Ectodermal cell (in vitro differentiated cells): ENCODE measurements at regions not wholly inside any gene's neighbourhood (a gene's known extent, or its start where the extent isn't known, plus 50 kb on each side); places are given as distances from the start of the nearest gene placed in this dataset.

Experiments used
- H3K27ac ChIP-seq: 2 replicates; pipeline ENCODE4 v1.7.0; 2013; ENCODE audit warnings: mild to moderate bottlenecking, low read depth, low read length; ENCODE audit not compliant: insufficient read depth, poor library complexity, severe bottlenecking
- H3K27me3 ChIP-seq: 2 replicates; pipeline ENCODE4 v1.7.0; 2013; ENCODE audit warnings: mild to moderate bottlenecking, low read length; ENCODE audit not compliant: insufficient read depth, control insufficient read depth, poor library complexity, severe bottlenecking
- H3K36me3 ChIP-seq: one replicate; pipeline ENCODE4 v1.7.0; 2013; ENCODE audit warnings: low read length; ENCODE audit not compliant: control insufficient read depth, insufficient read depth
- H3K4me1 ChIP-seq: one replicate; pipeline ENCODE4 v1.7.0; 2013; ENCODE audit warnings: low read length; ENCODE audit not compliant: control insufficient read depth, insufficient read depth
- H3K4me3 ChIP-seq: 2 replicates; pipeline ENCODE4 v1.7.0; 2013; ENCODE audit warnings: low read depth, low read length, control low read depth; ENCODE audit not compliant: insufficient read depth
- H3K9me3 ChIP-seq: 2 replicates; pipeline ENCODE4 v1.7.0; 2013; ENCODE audit warnings: mild to moderate bottlenecking, low read length, moderate library complexity; ENCODE audit not compliant: control insufficient read depth
- WGBS, 2 experiments: methylation state at CpG; one replicate each; pipeline ENCODE4 v1.1.7; 2013; ENCODE audit warnings: missing lambda C conversion rate in 2 of 2; 5-methylcytosine and 5-hydroxymethylcytosine counted together

DNA sequence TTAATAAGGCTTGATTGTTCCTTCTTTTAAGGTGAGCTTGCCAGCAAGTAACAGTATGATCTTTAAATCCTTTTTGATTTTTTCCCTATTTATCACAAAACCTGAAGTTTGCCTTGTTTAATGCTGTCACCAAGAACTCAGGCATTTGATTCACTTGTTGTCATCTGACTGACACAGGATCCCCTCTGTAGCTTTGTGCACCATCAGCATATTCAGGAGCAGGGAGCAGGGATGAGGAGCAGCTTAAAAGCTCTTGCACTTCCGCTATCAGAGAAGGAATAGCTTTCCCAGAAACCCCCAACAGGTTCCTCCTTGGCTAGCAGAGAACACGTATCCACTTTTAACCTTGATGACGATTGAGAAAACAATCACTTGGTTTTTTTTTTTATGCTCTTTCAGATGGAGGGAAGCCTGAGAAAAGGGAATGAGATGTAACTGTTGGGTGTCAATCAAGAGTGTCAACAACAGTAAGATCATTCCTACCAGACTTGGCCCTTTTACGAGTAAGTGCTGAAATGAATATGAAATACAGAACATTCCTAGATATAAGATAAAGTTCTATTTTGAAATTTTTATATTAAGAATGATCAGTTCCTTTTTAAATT, 433.1 kb upstream of the CDH18 start:
- H3K36me3 ChIP-seq = no peaks in the 10 kb centered on the region
- 63% methylated on average over 3 of the region's 4 CpGs for WGBS, 2 experiments
- no peaks in the 10 kb centered on the region for H3K9me3 ChIP-seq
- H3K27ac ChIP-seq = no peak overlapping the region
- no peak overlapping the region for H3K4me3 ChIP-seq
- no peaks in the 10 kb centered on the region for H3K27me3 ChIP-seq
- no peaks in the 10 kb centered on the region for H3K4me1 ChIP-seq
